ENCODE measurements at regions not wholly inside any gene's neighbourhood (a gene's known extent, or its start where the extent isn't known, plus 50 kb on each side); places are given as distances from the start of the nearest gene placed in this dataset.
"Not testable (repeated sequence)": the region's sequence is repeated elsewhere in the genome, so short reads cannot be mapped to it uniquely, and the experiment has no call there.

GRCh38 chr15:85258559-85259209 lies 121.7 kb upstream of the AKAP13 start:
- TF ChIP-seq CTCF (IDR thresholded peaks at IDR 0.05); POLR2A (IDR thresholded peaks at IDR 0.05); EP300 (IDR thresholded peaks at IDR 0.05; ENCODE audit: low read depth): not testable (repeated sequence)
